GM20431 (cell line): ENCODE measurements at regions not wholly inside any gene's neighbourhood (a gene's known extent, or its start where the extent isn't known, plus 50 kb on each side); places are given as distances from the start of the nearest gene placed in this dataset.

Source experiments
- in situ Hi-C: fragments of 300-500 bp; cut with MseI, MboI; formaldehyde crosslinking; loops from one replicate; pipeline ENCODE4 v1.15.0; 2020; ENCODE audit warnings: low sequenced_read_pairs; ENCODE audit not compliant: unreplicated experiment

DNA sequence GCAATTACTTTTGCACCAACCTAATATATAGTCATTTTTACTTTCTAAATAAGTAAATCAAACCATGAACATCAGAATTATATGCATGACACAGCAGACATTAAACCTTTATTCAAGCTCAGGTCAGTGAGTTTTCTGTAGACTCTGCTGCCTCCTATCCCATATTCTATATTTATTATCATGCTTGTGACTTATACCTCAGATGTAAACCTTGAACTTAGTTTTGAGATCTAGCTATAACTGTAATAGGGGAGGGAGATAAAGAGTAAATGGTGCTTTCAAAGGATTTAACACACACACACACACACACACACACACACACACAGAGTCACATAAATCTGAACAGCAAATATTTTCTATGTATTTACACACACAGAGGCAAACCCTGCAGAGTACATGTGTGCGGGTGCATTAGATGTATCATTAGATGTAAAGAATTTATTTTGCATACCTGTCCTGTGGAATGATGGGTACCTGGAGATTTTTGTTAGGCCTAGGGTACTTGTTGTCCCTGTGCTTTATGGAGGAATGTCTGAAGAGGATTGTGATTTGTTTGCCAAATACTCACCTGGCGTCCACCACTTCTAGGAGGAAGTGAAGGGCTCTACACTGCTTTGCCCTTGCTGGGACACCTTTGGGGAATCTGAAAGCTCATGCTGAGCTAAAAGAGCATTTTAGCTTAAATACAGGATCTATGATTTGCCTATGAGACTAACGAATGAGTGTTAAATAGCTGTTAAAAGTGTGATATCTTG is 521.9 kb downstream of the KLF5 start:
- in situ Hi-C loops: no loop called here

DNA sequence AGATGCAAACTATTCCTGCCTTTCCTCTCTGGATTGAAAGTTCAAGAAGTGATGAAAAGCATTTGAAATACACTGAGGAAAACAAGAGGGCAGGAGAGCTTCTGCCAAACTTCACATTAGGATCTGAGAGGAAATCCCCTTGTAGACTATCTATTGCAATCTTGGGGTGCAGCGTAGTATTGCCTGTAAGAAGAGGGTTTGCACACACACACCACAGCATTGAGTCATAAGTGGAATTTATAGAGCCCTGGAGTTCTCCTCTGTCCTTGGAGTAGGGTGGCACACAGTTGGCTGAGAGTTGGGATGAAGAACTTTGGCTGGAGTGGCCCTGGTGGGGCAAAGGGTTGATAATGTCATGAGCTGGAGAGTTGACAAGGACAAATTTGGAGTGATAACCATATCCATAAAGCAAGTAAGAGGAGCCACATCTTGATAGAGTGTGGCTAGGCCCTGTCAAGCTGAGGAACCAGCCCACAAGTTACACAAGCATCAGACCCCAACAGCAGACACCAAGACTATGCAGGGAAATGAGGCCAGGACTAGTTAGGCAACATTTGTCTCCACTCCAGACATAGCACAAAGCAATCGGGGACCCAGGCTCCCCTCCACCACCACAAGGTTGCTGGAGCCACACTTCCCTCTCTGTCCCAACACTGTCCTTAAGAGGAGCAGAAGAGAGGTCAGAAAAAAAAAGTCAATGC is 520.9 kb downstream of the KLF5 start:
- in situ Hi-C loops: no loop called here

DNA sequence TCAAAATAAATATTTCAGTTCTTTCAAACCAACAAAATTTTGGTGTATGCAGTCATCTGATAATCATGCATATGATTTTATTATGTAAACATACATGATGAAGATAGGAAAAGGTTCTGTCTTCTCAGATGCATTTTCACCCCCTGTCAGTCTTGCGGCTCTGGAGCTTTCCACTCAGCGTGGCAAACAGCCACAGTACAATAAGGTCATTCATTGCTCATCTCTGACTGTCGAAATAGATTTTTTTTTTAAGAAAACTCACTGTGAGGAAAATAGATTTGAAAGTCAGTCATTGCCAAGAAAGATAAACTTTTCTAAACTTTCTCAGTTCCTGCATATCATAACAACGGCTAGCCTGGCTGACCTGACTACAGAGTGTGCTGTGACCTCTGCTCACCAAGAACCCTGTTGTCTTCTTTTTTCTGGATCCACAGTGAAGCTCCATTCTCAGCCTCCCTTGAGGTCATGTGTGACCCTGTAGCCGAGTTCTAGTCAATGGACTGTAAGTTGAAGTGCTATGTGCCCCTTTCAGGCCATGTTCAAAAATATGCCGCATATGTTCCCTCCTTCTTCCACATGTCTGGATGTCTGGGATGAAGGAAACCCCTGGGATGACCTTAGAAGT is 519.6 kb downstream of the KLF5 start:
- in situ Hi-C loops: no loop called here

DNA sequence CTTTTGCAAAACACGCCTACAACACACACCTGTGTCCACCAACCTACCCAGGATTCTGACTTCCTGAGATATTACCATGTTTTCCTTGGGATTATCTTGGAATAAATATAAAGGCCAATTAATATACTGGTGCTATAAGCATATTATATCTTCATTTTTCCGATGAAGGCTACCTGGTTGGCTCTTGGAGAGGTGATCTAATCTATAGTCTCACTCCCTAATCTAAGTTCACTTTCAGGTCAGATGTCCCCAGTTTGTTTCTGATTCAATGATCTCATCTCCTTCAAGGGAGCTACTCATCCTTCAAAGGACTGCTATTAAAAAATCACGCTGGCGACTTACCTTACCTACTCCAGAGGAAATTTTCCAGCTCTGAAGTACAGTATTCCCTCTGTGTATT is 517.5 kb downstream of the KLF5 start:
- in situ Hi-C loops: no loop called here

DNA sequence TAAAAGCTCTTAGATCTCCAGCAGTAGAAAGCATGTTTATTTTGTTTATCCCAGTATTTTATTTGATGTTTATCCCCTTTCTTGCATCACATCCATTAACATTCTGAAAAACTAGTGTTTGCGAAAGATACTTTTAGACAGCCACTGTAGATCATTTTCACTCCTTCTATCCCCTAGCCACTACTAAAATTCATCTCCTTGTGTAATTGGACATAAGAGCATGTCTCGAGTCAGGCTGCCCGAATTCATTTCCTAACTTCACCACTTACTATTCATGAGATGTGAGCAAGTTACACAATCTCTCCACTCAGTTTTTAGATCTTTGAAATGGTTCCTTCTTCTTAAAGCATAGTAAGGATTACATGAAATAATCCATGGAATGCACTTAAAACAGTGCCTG is 514.0 kb downstream of the KLF5 start:
- in situ Hi-C loops: no loop called here

DNA sequence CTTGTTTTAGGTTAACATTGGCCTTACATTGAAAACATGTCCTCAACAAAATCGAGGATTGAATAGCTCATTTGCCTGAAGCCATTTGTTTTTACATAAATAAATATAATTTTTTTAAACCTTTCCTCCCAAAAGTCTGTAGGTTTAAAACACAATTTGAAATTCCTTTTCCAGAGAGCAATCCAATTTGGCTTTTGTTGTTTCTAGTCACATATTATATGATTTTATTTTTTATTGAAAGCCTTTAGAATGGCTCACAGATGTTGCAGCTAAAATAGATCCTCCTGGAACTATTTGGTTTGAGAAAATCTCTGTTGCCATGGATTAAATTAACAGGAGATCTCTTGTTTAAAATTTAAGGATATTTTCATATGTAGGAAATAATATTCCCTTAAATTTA is 512.6 kb downstream of the KLF5 start:
- in situ Hi-C loops: no loop called here

DNA sequence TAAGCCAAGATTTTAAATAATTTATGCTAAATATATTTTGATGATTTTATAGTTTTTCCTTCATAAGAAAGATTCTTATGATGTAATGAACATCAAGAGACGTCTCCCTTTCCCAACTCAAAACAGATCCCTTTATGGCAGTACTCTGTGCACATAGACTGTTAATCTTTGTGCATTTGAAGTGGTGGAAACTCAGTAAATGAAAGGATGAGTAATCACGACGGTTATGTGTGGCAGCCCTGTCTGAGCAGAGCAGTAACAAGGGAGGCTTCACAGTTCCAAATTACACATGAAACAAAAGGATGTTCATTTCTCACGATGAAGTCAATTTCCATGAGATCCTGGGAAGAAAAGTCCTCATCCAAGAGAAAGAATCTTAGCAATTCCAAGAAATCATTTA is 498.1 kb downstream of the KLF5 start:
- in situ Hi-C loops: no loop called here

DNA sequence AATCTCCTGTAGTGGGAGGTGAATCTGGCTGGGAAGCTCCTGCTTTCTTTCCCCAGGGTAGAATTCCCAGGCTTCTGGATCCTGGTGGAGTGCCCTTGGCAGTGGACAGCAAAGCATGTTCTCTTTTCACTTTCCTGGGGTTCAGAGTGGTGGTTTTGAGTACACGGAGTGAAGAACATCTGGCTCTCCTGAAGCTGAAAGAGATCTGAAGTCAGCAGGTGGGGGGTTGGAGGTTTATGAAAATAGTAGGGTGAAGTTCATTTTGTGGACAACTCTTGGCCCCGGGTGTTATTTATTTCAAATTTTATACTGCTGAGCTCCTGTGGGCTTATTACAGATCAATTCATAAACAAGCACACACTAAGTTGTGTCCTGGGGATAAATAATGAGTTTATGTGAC is 497.3 kb downstream of the KLF5 start:
- in situ Hi-C loops: no loop called here

DNA sequence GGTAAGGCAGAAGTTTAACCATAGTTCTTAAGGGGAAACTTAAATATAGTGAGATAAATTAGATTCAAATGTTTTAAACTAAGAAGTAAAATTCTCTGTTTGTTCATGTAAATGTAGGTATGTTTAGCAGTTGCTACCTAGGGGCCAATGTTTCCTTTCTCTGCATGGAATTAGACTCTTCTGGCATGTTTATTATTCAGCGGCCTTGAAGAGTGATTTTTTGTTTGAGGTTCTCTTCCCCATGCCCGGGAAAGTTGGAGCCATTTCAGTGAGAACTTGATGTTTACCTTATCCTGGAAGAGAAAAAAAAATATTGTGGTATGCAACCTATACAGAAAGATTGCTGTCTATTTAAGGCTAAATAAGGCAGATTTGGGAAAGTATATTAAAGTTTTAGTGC is 492.9 kb downstream of the KLF5 start:
- in situ Hi-C loops: no loop called here

DNA sequence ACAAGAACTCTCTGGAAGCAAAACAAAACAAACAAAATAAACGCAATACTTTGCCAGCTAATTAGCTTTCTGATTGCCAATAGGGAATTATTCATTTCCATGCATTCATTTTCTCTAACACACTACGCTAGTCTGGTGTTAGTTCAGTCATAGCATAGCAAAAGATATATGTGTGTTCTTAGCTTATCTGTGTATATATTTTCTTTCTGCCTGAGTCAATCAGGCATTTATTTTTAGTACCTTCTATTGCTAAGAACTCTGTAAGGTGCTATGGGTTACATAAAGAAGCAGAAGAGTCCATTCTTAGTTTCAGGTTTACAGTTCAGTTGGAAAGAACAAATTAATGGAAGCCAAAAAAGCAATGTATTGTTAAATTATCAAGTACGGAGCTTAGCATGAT is 490.9 kb downstream of the KLF5 start:
- in situ Hi-C loops: no loop called here

DNA sequence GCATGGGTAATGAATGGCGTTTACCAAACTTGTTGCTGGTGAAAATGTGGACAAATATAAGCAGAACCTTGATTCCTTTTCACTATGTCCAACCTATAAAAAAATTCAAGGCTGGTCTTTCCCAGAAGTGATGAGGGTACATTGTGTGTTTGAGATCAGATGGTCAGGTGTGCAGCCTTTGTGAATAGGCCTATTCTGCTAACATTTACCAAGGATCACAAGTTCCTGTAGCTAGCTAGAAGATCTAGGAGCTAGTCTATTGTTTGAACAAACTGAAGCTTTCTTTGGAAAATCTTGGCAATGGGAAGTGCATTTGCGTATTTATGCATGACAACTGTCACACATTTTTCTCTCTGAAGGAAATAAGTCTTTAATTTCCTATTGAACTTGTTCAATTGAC is 489.6 kb downstream of the KLF5 start:
- in situ Hi-C loops: no loop called here

DNA sequence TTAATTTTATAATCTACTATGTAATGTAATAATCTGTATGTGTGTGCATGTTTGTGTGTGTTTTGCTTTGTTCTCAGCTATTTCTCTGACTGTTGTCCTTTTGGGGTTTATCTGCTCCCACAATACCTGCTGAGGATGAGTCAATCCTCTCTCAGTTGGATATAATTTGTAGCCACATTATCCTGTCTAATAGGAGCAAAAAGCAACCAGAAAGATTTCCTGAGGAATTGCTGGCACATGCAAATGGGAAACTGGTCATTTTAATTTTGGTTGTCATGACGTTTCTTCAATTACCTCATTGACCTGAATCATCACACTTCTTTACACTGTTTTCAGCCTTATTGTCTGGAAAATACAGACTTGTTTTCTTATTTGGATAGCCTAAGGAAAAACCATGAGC is 488.4 kb downstream of the KLF5 start:
- in situ Hi-C loops: no loop called here

DNA sequence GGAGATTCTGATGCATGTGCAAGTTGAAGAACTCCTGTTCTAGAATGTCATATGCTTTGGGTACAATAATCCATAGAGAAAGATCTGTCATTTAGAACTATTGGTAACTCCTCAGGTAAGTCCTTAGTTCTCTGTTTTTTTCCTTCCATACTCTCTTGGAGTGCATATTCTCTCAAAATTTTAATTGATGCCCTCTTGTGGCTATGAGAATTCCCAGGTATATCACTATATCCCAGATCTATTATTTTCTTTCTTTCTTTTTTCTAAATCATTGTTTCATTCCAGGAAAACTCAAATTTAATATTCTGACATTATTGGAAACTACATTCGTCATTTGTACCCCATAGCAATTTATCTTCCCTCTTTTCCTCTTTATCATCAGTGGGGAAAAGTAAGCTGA is 485.4 kb downstream of the KLF5 start:
- in situ Hi-C loops: no loop called here

DNA sequence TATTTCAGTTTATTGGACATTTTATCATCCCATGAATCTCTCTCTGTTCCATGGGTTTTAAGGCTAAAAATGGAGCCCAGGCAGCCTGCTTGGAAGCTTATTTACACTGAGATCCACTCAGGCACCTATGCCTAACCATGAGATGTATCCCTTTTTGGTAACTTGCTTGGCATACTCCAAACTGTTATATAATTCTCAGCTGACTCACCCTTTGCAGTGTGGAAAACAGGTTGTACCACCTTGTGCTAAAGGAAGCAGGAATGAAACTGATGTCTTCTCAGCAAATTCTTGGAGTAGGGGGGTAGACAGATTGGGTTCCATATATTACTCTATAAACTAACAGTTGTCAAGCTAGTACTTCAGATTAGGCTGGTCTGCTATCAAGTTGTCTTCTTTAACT is 483.6 kb downstream of the KLF5 start:
- in situ Hi-C loops: no loop called here

DNA sequence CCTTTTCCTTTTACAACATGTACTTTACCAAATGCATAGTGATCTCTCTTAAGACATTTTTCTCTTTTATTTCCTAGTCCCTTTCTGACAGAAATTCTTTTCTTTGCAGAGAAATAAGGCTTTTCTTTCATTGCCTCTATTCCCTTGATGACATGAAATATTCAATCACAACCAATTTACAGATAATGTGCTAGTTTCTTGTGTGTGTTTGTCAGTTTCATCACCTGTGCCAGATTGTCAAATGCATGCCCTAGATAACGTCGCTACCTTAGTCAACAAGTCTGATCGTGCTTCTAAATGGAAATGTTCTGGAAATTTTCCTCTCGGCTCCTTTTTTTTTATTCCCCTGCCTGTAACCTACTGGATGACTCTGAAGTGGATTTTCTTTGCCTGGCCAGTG is 478.1 kb downstream of the KLF5 start:
- in situ Hi-C loops: no loop called here

DNA sequence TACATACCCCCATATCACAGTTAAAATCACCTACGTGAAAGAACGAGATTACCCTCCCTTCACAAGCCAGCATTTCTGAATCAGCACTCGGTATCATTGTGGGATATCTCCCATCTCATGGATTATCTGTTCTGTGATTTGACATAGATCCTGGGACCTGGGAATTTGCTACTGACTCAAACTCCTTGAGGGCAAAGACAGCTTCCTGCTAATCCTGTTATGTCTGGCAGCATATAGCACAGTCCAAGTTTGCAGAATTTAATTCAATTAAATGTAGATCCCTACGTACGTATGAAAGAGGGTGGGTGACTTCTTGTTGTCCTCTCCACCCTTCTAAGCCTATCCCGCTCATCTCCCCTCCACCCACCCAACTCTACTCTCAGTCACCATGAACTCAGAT is 476.5 kb downstream of the KLF5 start:
- in situ Hi-C loops: no loop called here

DNA sequence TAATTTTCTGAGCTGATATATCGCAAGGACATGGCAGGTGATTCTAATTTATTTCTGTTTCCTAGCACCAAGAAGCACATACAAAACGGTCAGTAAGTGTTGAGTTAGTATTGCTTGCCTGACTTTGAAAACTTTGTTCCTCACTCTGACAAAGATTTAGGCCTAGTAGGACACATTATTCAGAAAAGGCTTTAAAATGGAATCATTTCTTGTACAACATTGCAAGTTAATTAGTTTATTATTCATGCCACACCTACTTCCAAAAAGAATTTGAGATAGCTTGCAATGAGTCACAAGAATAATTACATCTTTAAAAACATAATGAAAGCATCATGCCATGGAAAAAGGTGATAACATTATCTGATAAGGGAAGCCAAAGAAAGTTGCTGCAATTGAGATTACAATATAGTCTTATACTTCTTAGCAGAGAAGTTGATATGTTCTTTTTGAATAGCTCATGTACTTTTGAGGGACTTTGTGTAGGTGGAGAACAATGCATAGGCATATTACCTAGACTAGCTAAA is 474.2 kb downstream of the KLF5 start:
- in situ Hi-C loops: no loop called here

DNA sequence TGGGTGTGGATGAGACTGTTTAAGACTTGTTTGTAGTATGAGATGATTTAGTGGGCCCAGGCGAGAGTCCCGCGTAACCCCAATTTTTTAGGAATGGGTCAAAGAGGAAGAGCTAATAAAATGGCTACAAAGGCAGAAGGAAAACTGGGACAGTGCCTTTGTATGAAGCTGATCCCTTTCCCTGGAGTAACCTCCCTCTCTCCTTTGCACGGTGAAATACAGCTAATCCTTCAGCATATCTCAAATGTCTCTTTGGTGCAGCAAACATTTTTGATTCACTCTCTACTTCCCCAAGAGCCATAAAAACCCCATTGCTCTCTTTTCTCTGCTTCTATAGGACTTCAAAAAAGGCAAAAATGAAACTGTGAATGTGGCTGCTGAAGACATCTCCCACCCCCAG is 473.8 kb downstream of the KLF5 start:
- in situ Hi-C loops: no loop called here

DNA sequence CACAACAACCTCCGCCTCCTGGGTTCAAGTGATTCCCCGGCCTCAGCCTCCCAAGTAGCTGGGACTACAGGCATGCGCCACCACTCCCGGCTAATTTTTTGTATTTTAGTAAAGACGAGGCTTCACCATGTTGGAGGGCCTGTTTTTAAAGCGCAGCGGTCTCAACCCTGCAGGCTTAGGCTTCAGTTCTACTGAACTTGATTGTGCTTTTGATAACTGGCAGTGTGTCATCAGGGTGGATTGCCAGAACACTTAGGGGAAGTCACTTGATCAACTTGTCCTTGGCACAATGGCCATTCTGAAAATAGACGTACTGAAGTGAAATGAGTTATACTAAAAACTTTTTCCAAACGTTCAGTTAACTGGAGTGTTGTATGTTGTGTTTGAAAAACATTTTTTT is 472.2 kb downstream of the KLF5 start:
- in situ Hi-C loops: no loop called here

DNA sequence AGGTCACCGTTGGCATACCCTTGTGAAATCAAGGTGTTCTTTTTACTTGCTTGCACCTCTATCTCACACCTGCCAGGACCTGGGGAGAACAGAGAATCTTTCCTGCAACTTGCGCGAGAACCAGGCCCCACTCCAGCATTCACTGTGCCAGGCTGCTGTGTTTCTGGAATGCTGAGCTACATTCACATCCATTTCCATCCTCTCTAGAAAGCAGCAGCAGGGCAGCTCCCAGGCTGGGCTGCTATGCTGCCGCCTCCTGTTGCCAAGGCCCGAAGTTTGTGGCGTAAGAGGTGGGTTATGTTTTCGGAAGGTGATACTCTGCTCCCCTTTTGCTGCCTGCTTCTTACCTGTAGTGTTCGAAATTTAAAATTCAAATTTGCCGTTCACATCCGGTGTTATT is 464.1 kb downstream of the KLF5 start:
- in situ Hi-C loops: no loop called here

DNA sequence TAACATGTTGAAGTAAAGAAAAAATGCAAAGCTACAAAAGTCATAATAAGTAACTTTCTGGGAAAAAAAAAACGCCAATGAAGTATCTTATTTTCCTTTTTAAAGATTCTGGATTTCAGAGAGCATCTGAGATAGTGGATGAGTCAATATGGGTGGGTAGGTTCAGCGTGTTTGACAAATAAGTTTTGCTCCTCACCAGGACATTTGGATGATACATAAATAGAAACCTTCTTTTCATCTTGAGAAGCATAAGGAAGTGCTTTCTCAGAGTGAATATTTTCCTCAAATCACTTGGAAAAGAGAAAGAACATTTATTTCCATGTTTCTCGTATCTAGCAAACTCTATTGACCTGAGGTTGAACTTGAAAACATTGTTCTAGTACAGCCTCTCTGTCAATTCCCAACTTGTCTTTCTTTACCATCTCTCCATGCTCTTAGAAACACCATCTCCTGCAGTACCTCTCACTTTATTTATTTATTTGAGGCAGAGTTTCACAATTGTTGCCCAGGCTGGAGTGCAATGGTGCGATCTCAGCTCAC is 463.2 kb downstream of the KLF5 start:
- in situ Hi-C loops: no loop called here
